Caki2 (cell line): ENCODE measurements at regions not wholly inside any gene's neighbourhood (a gene's known extent, or its start where the extent isn't known, plus 50 kb on each side); places are given as distances from the start of the nearest gene placed in this dataset.
"Not testable (repeated sequence)": the region's sequence is repeated elsewhere in the genome, so short reads cannot be mapped to it uniquely, and the experiment has no call there.

ENCODE experiments used
- DNase-seq: peaks from one replicate; pipeline ENCODE4 v3.0.0-alpha.2; 2015; ENCODE audit warnings: low read depth
- in situ Hi-C: cut with HindIII; loops from 2 replicates; pipeline ENCODE4 v1.10.0; 2016; ENCODE audit warnings: low sequenced_read_pairs, low pct_unique_long_range_greater_than_20kb, mixed read lengths

DNA sequence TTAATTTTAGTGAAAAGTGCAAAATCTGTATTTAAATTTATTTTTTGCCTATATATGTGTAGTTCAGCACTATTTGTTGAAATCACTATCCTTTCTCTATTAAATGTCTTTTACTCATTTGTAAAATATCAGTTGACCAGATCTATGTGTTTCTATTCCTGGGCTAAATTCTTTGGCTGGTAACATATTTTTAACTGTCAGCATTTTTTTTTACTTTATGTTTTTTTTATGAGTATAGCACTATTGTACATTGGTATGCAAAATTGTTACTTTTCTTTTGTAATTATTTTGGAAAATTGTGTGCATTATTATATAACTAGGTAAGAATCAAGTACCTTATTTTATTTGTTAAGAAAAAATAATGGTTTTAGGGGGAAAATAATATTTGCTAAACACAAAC is 582.8 kb upstream of the ADGRB3 start:
- in situ Hi-C loops, result no loop called here
- no peak for DNase-seq

DNA sequence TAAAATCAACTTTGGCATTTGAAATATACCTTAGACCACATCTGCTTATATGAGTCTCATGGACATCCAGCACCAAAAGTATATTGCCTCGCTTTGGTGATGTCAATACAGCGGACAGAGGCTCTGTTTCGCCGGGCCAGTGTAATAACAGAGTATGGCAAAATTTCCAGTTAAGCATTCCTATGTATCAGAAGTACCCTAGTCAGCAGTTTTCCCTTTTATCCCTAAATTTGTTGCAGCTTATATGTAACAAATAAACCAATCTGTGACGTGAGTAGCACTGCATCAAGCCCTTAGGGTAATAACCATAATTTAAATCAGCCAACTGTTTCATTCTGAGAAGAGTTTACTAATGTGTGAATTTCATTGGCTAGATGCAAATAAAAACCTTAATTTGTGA is 585.5 kb upstream of the ADGRB3 start:
- no peak for DNase-seq
- in situ Hi-C loops, result no loop called here

DNA sequence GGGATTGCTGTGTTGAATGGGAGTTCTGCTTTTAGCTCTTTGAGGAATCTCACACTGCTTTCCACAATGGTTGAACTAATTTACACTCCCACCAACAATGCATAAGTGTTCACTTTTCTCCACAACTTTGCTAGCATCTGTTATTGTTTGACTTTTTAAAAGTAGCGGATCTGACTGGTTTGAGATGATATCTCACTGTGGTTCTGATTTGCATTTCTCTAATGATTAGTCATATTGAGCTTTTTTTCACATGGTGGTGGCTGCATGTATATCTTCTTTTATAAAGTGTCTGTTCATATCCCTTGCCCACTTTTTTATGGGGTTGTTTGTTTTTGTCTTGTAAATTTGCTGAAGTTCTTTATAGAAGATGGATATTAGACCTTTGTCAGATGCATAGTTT is 588.3 kb upstream of the ADGRB3 start:
- DNase-seq, result no peak
- in situ Hi-C loops, result no loop called here

DNA sequence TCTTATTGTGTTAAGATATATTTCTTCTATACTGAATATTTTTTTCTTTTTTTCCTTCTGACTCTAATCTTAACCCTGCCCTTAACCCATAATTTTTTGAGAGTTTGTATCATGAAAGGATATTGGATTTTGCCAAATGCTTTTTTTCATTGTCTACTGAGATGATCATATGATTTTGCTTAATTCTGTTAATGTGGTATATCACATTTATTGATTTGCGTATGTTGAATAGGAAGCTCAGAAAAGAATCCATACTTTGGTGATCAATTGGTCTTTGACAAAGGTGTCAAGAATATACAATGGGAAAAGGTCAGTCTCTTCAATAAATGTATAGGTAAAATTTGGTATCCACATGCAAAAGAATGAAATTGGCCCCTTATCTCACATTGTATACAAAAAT is 588.8 kb upstream of the ADGRB3 start:
- in situ Hi-C loops, result no loop called here
- DNase-seq, result no peak

DNA sequence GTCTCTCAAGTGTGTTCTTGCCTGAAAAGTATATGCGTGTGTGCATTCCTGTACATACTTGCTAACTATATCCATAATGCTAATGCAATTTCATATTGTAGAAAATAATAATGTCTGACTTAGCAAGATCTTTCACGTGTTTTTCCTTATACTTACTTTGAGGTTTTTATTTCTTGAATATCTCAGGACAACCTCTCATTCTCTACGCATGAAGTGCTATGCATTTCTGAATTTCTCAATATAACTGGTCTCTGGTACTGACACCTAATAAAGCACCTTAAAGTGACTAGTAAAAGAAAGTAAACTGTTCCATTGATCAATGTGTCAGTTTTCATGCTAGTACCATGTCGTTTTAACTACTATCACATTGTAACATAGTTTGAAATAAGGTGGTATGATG is 589.9 kb upstream of the ADGRB3 start:
- DNase-seq, result no peak
- in situ Hi-C loops, result no loop called here

DNA sequence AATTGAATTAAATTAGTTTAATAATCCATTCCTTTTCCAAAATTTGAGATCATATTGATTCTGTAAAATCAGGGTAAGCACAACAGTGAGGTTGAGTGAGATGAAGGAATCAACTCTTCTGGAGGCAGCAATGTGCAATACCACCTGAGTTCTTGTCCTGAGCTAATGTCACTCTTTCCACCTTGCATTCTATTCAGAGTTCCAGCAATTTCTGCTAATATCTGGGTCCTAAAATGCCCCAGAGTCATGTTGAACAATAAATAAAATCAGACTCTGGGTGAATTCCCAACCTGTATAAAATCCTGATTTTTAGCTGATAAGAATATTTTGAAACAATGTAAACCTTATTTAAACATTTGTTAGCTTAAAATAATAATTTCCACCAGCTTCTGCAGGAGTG is 590.8 kb upstream of the ADGRB3 start:
- DNase-seq, result no peak
- in situ Hi-C loops, result no loop called here

DNA sequence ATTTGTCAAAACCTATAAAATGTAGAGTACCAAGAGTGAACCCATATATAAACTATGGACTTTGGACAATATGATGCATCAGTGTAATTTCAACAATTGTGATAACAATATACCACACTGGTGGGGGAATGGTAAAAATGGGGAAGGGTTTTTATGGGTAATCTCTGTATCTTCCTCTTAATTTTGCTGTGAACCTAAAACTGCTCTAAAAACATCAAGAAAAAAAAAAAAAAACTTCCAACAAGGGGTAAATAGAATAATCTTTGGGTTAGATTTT is 592.0 kb upstream of the ADGRB3 start:
- in situ Hi-C loops, result no loop called here
- no peak for DNase-seq

DNA sequence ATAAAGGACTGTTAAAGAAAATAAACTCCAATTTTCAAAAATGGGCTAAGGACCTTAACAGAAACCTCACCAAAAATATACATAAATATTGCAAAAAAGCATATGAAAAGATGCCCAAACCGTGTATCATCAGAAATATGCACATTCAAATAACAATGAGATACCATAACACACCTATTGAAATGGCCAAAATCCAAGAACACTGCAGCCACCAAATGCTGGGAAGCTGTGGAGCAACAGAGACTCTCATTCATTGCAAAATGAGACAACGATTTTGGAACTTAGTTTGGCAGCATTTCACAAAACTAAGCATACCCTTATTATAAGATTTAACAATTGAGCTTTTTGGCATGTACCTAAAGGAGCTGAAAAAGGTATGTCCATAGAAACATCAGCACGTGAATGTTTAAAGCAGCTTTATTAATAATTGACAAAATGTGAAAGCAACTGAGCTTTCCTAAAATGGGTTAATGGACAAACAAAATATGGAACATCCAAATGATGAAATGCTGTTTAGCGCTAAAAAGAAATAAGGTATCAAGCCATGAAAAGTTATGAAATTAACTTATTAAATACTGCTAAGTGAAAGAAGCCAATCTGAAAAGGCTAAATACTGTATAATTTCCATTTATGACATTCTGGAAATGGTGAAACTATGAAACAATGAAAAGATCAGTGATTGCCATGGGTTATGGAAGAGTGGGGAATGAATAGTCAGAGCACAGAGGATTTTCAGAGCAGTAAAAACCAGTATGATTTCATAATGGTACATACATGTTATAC is 592.6 kb upstream of the ADGRB3 start:
- in situ Hi-C loops, result no loop called here
- no peak for DNase-seq

DNA sequence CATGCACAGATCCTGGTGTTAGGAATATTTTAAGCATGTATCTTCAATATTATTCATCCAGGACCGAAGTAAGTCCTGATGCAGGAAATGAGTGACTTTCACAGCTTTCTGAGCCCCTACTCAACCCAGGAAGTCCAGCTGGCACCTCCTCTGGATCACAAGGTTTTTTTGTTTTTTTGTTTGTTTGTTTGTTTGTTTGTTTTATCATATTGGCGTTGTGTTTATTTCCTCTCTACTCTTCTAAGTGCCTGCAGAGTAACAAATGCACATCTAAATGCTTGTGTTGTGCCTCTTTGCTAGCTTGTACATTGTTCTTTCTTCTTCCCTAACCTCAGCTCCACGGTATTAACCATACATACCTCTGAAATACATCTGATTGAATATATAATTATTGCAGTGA is 594.3 kb upstream of the ADGRB3 start:
- DNase-seq, result no peak
- in situ Hi-C loops, result no loop called here

DNA sequence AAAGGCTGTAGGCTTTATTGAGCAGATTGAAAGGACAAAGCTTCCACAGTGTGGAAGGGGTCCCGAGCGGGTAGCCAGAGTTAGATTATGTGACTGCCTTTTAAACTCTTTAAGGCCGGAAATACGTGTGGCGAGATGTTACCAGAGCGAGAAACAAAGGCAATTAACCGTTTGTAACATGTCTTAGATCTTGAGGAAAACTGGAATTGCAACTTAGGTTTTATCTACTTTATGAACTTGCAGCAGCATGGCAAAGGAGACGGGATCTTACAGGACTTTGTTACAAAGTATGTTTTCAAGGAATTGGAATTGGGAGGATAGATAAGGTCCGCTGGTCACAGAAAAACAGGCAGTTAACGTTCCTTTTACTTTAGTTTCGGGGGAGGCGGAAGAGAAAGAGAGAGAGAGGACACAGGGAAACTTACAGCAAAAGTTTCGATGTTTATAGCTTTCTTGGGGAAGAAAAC is 594.7 kb upstream of the ADGRB3 start:
- in situ Hi-C loops, result no loop called here
- DNase-seq, result no peak

DNA sequence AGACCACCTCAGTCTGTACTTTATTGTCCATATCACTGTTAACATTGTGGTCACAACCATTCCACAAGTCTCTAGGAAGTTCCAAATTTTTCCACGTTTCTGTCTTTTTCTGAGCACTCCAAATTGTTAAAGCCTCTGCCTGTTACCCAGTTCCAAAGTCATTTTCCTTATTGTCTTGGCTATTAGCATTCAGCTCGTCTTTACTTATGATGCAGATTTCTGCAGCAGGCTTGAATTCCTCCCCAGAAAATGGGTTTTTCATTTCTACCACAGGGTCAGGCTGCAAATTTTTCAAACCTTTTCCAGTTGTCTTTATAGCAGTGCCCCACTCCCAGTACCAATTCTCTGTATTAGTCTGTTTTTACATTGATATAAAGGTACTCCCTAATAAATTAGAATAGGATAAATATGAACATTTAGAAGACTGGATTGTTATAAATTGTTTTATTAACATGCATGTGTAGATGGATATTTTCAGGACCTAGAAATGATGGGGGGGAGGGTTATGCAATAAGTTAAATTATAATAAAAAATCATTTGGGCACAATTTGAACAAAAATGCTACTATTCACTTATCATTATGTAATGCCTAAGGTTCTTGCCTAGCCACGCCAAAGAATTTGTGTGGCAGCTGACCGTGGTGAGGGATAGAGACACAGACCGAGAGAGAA is 595.3 kb upstream of the ADGRB3 start:
- no peak for DNase-seq
- in situ Hi-C loops, result no loop called here

DNA sequence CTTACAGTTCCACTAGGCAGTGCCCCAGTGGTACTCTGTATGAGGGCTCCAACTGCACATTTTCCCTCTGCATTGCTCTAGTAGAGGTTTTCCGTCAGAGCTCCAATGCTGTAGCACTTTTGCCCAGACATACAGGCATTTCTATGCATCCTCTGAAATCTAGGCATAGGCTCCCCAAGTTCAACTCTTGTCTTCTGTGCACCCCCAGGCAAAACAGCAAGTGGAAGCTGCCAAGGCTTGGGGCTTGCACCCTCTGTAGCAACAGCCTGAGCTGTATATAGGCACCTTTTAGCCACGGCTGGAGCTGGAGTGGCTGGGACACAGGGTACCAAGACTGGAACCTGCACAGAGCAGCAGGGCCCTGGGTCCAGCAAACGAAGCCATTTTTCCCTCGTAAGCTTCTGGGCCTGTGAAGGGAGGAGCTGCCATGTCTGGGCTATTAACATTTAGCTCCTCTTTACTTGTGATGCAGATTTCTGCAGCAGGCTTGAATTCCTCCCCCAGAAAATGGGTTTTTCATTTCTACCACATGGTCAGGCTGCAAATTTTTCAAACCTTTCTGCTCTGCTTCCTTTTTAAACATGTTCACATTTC is 596.2 kb upstream of the ADGRB3 start:
- in situ Hi-C loops, result no loop called here
- DNase-seq, result no peak

DNA sequence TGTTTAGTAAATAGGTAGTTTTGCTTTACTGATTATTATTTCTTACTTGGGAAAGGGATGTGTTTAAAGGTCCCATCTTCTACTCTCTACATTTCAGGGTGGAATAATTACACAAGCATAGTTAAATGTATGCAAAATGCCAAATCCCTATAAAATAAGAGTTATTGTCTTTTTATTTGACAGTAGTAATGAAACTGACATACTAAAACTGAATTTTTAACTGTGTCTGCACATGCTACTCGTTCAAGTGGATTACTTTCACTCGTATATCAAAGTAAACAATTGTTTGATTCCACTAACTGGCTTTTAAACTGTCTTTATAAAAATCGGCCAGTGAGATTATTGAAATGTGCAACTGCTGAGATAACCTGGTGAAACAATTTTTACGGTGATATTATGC is 602.9 kb upstream of the ADGRB3 start:
- in situ Hi-C loops, result no loop called here

DNA sequence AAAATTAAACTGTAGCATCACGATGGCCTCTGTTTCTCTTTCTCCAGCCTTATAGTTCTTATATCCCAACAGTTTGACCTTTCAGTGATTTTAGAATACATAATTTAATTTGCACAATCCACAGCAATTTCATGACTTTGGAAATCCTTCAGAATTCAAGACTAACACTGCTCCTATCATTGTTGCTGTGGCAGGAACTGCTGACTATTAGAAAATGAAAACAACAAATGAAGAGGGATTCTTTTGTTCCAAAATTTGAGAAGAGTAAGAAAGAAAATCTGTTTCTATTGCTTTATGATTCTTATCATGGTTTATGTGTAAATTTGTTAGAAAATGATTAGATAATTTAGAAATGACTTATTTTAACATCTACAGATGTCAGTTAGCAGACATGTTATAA is 604.0 kb upstream of the ADGRB3 start:
- in situ Hi-C loops, result no loop called here
- no peak for DNase-seq

More for the DNA sequence above, 602.9 kb upstream of the ADGRB3 start:
- DNase-seq, result no peak

DNA sequence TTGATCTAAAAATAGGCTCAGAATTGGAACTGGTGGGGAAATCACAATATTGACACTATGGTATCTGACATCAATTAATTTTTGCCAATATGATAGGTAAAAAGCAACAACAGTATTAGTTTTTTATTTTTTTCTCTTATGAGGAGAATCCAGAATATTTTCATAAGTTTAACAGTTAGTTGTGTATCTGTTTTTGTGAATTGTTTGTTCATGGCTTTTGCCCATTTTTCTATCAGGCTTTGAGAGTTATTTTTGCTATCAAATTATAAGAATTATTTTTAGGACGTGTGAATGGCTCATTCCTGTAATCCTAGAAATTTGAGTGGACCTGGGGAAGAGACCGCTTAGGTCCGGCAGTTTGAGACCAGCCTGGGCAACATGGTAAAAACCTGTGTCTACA is 608.6 kb upstream of the ADGRB3 start:
- in situ Hi-C loops, result no loop called here
- no peak for DNase-seq

DNA sequence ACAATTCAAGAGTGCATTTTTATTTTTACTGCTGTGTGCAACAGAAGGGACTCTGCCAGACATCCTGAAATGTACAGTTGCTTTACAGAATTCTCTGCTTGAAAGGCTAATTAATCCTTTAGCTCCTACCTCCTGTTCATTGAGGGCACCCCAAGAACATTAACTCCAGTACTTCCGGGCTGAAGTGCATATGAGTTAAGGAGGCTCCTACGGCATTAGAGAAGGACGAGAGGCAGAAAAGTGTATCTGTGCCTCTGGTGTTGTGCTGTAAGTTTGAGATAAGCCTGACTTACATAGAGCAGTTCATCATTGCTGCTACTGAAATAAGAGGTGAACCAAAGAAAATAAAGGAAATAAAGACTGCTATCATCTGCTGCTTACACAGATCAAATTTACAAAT is 609.3 kb upstream of the ADGRB3 start:
- in situ Hi-C loops, result no loop called here
- no peak for DNase-seq

DNA sequence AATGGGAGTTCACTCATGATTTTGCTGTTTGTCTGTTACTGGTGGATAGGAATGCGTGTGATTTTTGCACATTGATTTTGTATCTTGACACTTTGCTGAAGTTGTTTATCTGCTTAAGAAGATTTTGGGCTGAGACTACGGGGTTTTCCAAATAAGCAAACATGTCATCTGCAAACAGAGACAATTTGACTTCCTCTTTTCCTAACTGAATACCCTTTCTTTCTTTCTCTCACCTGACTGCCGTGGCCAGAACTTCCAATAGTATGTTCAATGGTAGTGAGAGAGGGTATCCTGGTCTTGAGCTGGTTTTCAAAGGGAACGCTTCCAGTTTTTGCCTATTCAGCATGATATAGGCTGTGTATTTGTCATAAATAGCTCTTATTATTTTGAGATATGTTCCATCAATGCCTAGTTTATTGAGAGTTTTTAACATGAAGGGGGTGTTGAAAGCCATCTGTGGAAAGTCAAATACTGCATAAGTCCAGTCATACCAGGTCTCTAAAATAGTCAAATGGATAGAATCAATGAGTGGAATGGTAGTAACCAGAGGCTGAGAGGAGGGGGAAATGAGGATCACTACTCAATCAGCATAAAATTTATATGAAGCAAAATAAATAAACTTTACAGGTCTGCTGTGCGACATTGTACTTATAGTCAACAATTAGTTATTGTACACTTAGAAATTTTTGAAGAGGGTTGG is 610.4 kb upstream of the ADGRB3 start:
- in situ Hi-C loops, result no loop called here
- no peak for DNase-seq

DNA sequence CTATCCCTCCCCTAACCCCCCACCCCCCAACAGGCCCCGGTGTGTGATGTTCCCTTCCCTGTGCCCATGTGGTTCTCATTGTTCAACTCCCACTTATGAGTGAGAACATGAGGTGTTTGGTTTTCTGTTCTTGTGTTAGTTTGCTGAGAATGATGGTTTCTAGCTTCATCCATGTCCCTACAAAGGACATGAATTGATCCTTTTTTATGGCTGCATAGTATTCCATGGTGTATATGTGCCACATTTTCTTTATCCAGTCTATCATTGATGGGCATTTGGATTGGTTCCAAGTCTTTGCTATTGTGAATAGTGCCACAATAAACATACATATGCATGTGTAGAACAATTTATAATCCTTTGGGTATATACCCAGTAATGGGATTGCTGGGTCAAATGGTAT is 612.1 kb upstream of the ADGRB3 start:
- in situ Hi-C loops, DNase-seq: not testable (repeated sequence)

DNA sequence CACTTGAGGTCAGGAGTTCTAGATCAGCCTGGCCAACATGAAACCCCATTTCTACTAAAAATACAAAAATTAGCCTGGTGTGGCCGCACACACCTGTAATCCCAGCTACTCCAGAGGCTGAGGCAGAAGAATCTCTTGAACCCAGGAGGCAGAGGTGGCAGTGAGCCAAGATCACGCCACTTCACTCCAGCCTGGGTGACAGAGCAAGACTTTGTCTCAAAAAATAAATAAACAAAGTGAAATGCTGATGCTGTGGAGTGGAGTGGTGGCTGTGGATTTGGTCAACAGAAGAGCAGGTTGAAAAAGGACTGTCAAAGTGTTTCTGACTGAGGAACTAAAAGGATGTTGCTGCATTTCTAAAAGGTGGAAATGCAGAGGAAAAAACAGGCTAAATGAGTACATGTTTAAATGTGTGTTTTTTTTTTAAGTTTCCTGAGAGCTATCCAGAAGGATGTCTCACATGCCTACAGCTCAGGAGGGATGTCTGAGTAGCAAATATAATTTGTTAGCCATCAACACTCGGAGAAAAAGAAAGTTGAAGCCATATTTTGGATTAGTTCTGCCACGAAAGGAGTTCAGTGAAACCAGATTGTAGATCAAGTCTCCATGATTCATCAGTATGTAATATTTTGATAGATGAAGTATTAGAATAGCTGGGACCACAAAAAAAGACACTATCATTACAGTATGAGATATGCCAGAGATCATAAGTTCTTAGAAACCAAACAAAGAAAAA is 621.1 kb upstream of the ADGRB3 start:
- in situ Hi-C loops, result no loop called here

More for the DNA sequence above, 621.1 kb upstream of the ADGRB3 start:
- no peak for DNase-seq
